Hepatocyte (in vitro differentiated cells): ENCODE measurements at regions not wholly inside any gene's neighbourhood (a gene's known extent, or its start where the extent isn't known, plus 50 kb on each side); places are given as distances from the start of the nearest gene placed in this dataset.

Source experiments
- DNase-seq: peaks from one replicate; pipeline ENCODE4 v3.0.0-alpha.2; 2016; ENCODE audit warnings: low spot score
- H2AFZ ChIP-seq: fragments of 200-600 bp; sonication (generic); 2 replicates; pipeline ENCODE4 v1.6.0; 2016; ENCODE audit warnings: antibody characterized with exemption, mild to moderate bottlenecking
- H3K27ac ChIP-seq: fragments of 200-600 bp; sonication (generic); 2 replicates; pipeline ENCODE4 v1.5.1; 2016; ENCODE audit warnings: mild to moderate bottlenecking
- H3K27me3 ChIP-seq: fragments of 200-600 bp; sonication (generic); 2 replicates; pipeline ENCODE4 v1.6.1; 2016
- H3K36me3 ChIP-seq: fragments of 200-600 bp; sonication (generic); replicated peaks from 2 replicates; pipeline ENCODE4 v1.5.1; 2016; ENCODE audit warnings: low read depth; ENCODE audit not compliant: insufficient read depth
- H3K4me1 ChIP-seq: fragments of 200-600 bp; sonication (generic); 2 replicates; pipeline ENCODE4 v1.5.1; 2016; ENCODE audit warnings: mild to moderate bottlenecking, moderate library complexity; ENCODE audit not compliant: insufficient read depth
- H3K4me2 ChIP-seq: fragments of 200-600 bp; sonication (generic); 2 replicates; pipeline ENCODE4 v1.6.0; 2016
- H3K4me3 ChIP-seq: fragments of 200-600 bp; sonication (generic); 2 replicates; pipeline ENCODE4 v1.5.1; 2016; ENCODE audit warnings: mild to moderate bottlenecking
- H3K79me2 ChIP-seq: fragments of 200-600 bp; sonication (generic); 2 replicates; pipeline ENCODE4 v1.6.0; 2017; ENCODE audit warnings: mild to moderate bottlenecking
- H3K9me2 ChIP-seq: fragments of 200-600 bp; sonication (generic); replicated peaks from 2 replicates; pipeline ENCODE4 v1.6.0; 2017; ENCODE audit warnings: mild to moderate bottlenecking; ENCODE audit not compliant: insufficient read depth
- H3K9me3 ChIP-seq: fragments of 200-600 bp; sonication (generic); 2 replicates; pipeline ENCODE4 v1.5.1; 2016; ENCODE audit warnings: low read depth, mild to moderate bottlenecking
- H4K20me1 ChIP-seq: fragments of 200-600 bp; sonication (generic); 2 replicates; pipeline ENCODE4 v1.6.0; 2016; ENCODE audit warnings: mild to moderate bottlenecking; ENCODE audit not compliant: insufficient read depth, poor library complexity, severe bottlenecking
- CTCF ChIP-seq: fragments of 200-600 bp; sonication (generic); IDR thresholded peaks from 2 replicates; pipeline ENCODE4 v1.5.1; 2016; ENCODE audit warnings: antibody characterized with exemption, mild to moderate bottlenecking; ENCODE audit not compliant: poor library complexity
- EZH2 ChIP-seq: fragments of 200-600 bp; sonication (generic); IDR thresholded peaks from 2 replicates; pipeline ENCODE4 v1.6.1; 2016; ENCODE audit warnings: antibody characterized with exemption, mild to moderate bottlenecking, borderline replicate concordance
- EZH2phosphoT487 ChIP-seq: fragments of 200-600 bp; sonication (generic); IDR thresholded peaks from one replicate; pipeline ENCODE4 v1.6.1; 2018; ENCODE audit warnings: antibody characterized with exemption, mild to moderate bottlenecking, low read depth, moderate library complexity; ENCODE audit not compliant: unreplicated experiment, severe bottlenecking
- WGBS: methylation state at CpG from one replicate; pipeline ENCODE4 v1.1.6; 2016; ENCODE audit warnings: low lambda C conversion rate; ENCODE audit errors: missing lambda C conversion rate; 5-methylcytosine and 5-hydroxymethylcytosine counted together

DNA sequence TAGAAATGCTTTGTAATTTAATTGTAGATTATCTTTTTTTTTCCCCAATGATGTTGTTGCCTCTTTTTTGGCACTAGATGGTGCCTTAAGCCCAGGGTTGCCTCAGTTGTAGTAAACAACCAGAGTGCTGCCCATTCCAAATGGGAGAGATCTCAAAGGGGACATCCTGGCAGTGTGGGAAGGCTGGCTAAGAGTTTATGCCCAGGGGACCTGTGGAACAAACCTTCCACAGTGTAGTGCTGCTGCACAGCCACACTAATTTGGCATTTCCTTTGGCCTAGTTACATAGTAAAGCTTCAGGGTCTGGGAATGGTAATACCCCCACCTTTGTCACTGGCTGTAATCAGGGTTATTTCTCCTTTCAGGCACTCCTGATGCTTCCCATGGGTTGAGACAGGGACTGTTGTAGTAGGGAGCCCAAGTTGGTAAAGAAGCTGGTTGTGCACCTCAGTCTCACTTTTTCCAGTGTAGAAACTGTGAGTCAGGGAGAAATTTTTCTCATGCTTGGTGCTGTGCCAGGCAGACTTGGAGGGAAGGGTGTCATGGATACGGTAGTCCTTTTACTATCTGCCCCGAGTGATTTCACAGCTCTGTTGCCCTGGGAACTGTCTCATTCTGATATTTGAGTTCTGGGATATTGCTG, 177.8 kb upstream of the ECI2 start:
- peak overlapping the region; percentile 59 for H3K27ac ChIP-seq
- no peaks in the 10 kb centered on the region for H3K27me3 ChIP-seq
- H3K9me2 ChIP-seq, result no peaks in the 10 kb centered on the region
- no peak overlapping the region for H3K4me2 ChIP-seq
- H3K4me1 ChIP-seq, result peaks cover 8% of the 10 kb centered on the region
- TF ChIP-seq EZH2, result no peak
- peak; percentile 33 for TF ChIP-seq CTCF
- no peaks in the 10 kb centered on the region for H3K36me3 ChIP-seq
- H3K4me3 ChIP-seq, result no peak overlapping the region
- H4K20me1 ChIP-seq, result no peaks in the 10 kb centered on the region
- no peak overlapping the region for H2AFZ ChIP-seq
- H3K9me3 ChIP-seq, result peaks cover 13% of the 10 kb centered on the region
- WGBS, result 61% methylated on average over 2 of the region's 2 CpGs
- no peaks in the 10 kb centered on the region for H3K79me2 ChIP-seq
- peak; percentile 52 for DNase-seq

GRCh38 chr6:4311976-4312860, 176.8 kb upstream of the ECI2 start:
- H3K9me3 ChIP-seq, result peaks cover 13% of the 10 kb centered on the region
- no peak overlapping the region for H3K4me2 ChIP-seq
- no peaks in the 10 kb centered on the region for H3K9me2 ChIP-seq
- H3K27ac ChIP-seq, result no peak overlapping the region
- no peak for DNase-seq
- no peaks in the 10 kb centered on the region for H4K20me1 ChIP-seq
- no peak overlapping the region for H3K4me3 ChIP-seq
- no peak for TF ChIP-seq EZH2phosphoT487
- no peak for TF ChIP-seq CTCF
- no peak for TF ChIP-seq EZH2
- no peaks in the 10 kb centered on the region for H3K27me3 ChIP-seq
- H3K79me2 ChIP-seq, result no peaks in the 10 kb centered on the region
- peaks cover 6% of the 10 kb centered on the region for H3K4me1 ChIP-seq
- H3K36me3 ChIP-seq, result no peaks in the 10 kb centered on the region
- H2AFZ ChIP-seq, result no peak overlapping the region

DNA sequence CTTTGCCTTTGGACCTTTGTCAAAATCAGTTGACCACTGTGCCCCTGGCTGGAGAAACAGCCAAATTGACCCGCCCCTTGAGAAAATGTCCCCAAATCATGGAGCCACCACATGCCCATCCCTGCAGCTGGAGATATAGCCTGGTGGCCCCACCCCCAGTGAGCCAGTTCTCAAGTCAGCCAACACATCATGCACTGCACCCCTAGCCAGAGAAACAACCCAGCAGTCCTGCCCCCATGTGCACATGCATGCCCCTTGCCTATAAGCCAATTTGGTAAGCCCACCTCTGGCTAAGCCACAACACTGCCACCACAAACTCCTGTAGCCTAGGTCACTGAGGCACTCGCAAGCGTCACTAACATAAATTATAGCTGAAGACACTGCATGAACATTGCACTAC, 174.2 kb upstream of the ECI2 start:
- Histone ChIP-seq H3K9me3 (peaks cover 13% of the 10 kb centered on the region), H3K27ac (no peak overlapping the region), H3K79me2 (no peaks in the 10 kb centered on the region), H3K27me3 (no peaks in the 10 kb centered on the region), H3K4me1 (no peaks in the 10 kb centered on the region), H3K4me3 (no peak overlapping the region), H4K20me1 (no peaks in the 10 kb centered on the region), H3K36me3 (no peaks in the 10 kb centered on the region), H2AFZ (no peak overlapping the region), H3K9me2 (no peaks in the 10 kb centered on the region), H3K4me2 (no peak overlapping the region)
- no peak for TF ChIP-seq EZH2phosphoT487
- no peak for TF ChIP-seq EZH2
- no peak for TF ChIP-seq CTCF
- WGBS, result 67% methylated on average over 3 of the region's 3 CpGs
- no peak for DNase-seq
